ENCODE measurements at regions not wholly inside any gene's neighbourhood (a gene's known extent, or its start where the extent isn't known, plus 50 kb on each side); places are given as distances from the start of the nearest gene placed in this dataset.

DNA sequence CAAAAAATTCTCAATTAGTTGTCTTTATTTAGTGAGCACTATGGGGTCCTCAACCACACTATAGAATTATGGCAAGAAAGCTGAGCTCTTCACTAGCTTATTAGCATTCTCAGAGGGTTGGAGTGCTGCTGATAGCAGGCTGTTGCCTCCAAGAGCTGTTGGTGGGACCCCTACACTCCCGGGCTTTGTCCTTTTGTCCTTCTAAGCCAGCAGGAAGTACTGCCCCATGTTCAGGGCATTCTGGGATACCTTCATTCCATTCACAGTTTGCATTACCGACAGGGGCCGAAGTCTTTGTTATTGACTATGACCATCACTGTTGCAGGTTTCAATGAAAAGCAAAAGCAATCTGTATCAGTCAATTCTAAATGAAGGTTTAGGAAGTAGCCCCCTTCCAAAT, 89.5 kb upstream of the OTX2 start:
- H2BK5ac ChIP-seq (ENCODE audit: low read length) = no peak overlapping the region
- peaks cover 0 to 25% of the 10 kb centered on the region in 2 donors for H3K4me1 ChIP-seq (ENCODE audit: control insufficient read depth in 2 of 2, insufficient read depth in 1 of 2, low read depth in 1 of 2, low read length in 2 of 2)
- H2BK15ac ChIP-seq (ENCODE audit: low read length) = no peak overlapping the region
- peak overlapping the region; percentile 85 for H2AFZ ChIP-seq (ENCODE audit: low read length)
- WGBS, 2 donors (ENCODE audit: extremely low coverage in 2 of 2, insufficient read length in 2 of 2, insufficient replicate concordance in 1 of 2) = no CpG with 5 or more reads among the region's 3 CpGs
- no peak overlapping the region for H2AK5ac ChIP-seq (ENCODE audit: low read depth, low read length)
- no peak for DNase-seq (ENCODE audit: low spot score)
- peaks cover 0 to 10% (median 0%) of the 10 kb centered on the region in 3 experiments for H3K27me3 ChIP-seq (ENCODE audit: control insufficient read depth in 3 of 3, insufficient read depth in 3 of 3, low read depth in 1 of 3, low read length in 3 of 3)
- no peak overlapping the region for H2BK12ac ChIP-seq (ENCODE audit: low read length)
- H3K23ac ChIP-seq (ENCODE audit: low read depth, low read length, poor library complexity) = no peak overlapping the region
- H2BK120ac ChIP-seq (ENCODE audit: low read depth, low read length) = no peak overlapping the region
- H3K36me3 ChIP-seq (replicated peaks in 1 of 2; ENCODE audit: control insufficient read depth in 2 of 2, insufficient read depth in 2 of 2, low read length in 2 of 2) = no peaks in the 10 kb centered on the region
- no peak overlapping the region for H3K18ac ChIP-seq (ENCODE audit: low read length)
- no peak overlapping the region for H4K91ac ChIP-seq (ENCODE audit: low read depth, low read length, poor library complexity)
- H3K9me3 ChIP-seq (replicated peaks in 1 of 2; ENCODE audit: control insufficient read depth in 2 of 2, insufficient read depth in 1 of 2, low read depth in 1 of 2, low read length in 2 of 2) = no peaks in the 10 kb centered on the region
- no peak overlapping the region for H3K4ac ChIP-seq (ENCODE audit: low read length)
- no peak overlapping the region for H3K4me2 ChIP-seq (ENCODE audit: insufficient read depth, low read length, poor library complexity, severe bottlenecking)
- no peak overlapping the region for H3K4me3 ChIP-seq (ENCODE audit: low read length in 2 of 2)
- H3K9ac ChIP-seq (ENCODE audit: low read depth, low read length, poor library complexity) = no peak overlapping the region
- no peaks in the 10 kb centered on the region for H3K79me1 ChIP-seq (ENCODE audit: low read depth, low read length)
- no peak overlapping the region for H3K14ac ChIP-seq (ENCODE audit: low read length)
- H4K8ac ChIP-seq (ENCODE audit: low read depth, low read length) = no peak overlapping the region
- H3K27ac ChIP-seq (replicated peaks; ENCODE audit: low read length) = peak overlapping the region; percentile 44

DNA sequence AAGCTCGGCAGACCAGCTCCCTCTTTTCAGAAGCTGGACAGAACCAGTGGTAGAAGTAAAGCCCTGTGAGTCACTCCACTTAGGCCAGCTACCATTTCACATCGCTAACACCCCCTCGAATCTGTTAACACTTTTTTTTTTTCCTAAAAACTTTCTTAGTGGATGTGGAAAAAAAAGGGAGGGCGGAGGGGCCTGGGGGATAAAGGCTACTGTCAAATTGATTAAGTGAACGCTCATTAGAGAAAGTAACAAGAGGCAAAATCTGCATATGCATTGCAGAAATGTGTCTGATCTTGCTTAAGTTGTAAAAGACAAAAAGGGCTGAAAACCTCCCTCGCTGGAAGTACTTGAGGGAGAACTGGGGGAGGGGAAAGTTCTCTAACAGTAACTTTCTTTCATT, 86.6 kb upstream of the OTX2 start:
- Histone ChIP-seq H4K8ac (ENCODE audit: low read depth, low read length) (no peak overlapping the region), H3K4me1 (ENCODE audit: control insufficient read depth in 2 of 2, insufficient read depth in 1 of 2, low read depth in 1 of 2, low read length in 2 of 2) (peaks cover 0 to 25% of the 10 kb centered on the region in 2 donors), H3K4me3 (ENCODE audit: low read length in 2 of 2) (no peak overlapping the region), H3K9ac (ENCODE audit: low read depth, low read length, poor library complexity) (no peak overlapping the region), H3K18ac (ENCODE audit: low read length) (no peak overlapping the region), H3K27me3 (ENCODE audit: control insufficient read depth in 3 of 3, insufficient read depth in 3 of 3, low read depth in 1 of 3, low read length in 3 of 3) (peaks cover 0 to 36% (median 0%) of the 10 kb centered on the region in 3 experiments), H3K23ac (ENCODE audit: low read depth, low read length, poor library complexity) (no peak overlapping the region), H2BK5ac (ENCODE audit: low read length) (no peak overlapping the region), H4K91ac (ENCODE audit: low read depth, low read length, poor library complexity) (no peak overlapping the region), H2BK120ac (ENCODE audit: low read depth, low read length) (no peak overlapping the region), H2AK5ac (ENCODE audit: low read depth, low read length) (no peak overlapping the region), H2AFZ (ENCODE audit: low read length) (no peak overlapping the region), H3K4me2 (ENCODE audit: insufficient read depth, low read length, poor library complexity, severe bottlenecking) (no peak overlapping the region), H3K9me3 (replicated peaks in 1 of 2; ENCODE audit: control insufficient read depth in 2 of 2, insufficient read depth in 1 of 2, low read depth in 1 of 2, low read length in 2 of 2) (no peaks in the 10 kb centered on the region), H3K27ac (replicated peaks; ENCODE audit: low read length) (no peak overlapping the region), H2BK15ac (ENCODE audit: low read length) (no peak overlapping the region), H3K36me3 (replicated peaks in 1 of 2; ENCODE audit: control insufficient read depth in 2 of 2, insufficient read depth in 2 of 2, low read length in 2 of 2) (no peaks in the 10 kb centered on the region), H3K4ac (ENCODE audit: low read length) (no peak overlapping the region), H3K79me1 (ENCODE audit: low read depth, low read length) (no peaks in the 10 kb centered on the region), H2BK12ac (ENCODE audit: low read length) (no peak overlapping the region), H3K14ac (ENCODE audit: low read length) (no peak overlapping the region)
- no CpG with 5 or more reads among the region's 6 CpGs for WGBS, 2 donors (ENCODE audit: extremely low coverage in 2 of 2, insufficient read length in 2 of 2, insufficient replicate concordance in 1 of 2)
- DNase-seq (ENCODE audit: low spot score) = no peak

- Histone ChIP-seq H3K4ac (ENCODE audit: low read length) (no peak overlapping the region), H2BK120ac (ENCODE audit: low read depth, low read length) (no peak overlapping the region), H3K4me3 (ENCODE audit: low read length in 2 of 2) (no peak overlapping the region), H2BK15ac (ENCODE audit: low read length) (no peak overlapping the region), H3K9ac (ENCODE audit: low read depth, low read length, poor library complexity) (no peak overlapping the region), H2AFZ (ENCODE audit: low read length) (no peak overlapping the region), H3K4me2 (ENCODE audit: insufficient read depth, low read length, poor library complexity, severe bottlenecking) (no peak overlapping the region), H3K9me3 (replicated peaks in 1 of 2; ENCODE audit: control insufficient read depth in 2 of 2, insufficient read depth in 1 of 2, low read depth in 1 of 2, low read length in 2 of 2) (no peaks in the 10 kb centered on the region), H4K8ac (ENCODE audit: low read depth, low read length) (no peak overlapping the region), H3K27me3 (ENCODE audit: control insufficient read depth in 3 of 3, insufficient read depth in 3 of 3, low read depth in 1 of 3, low read length in 3 of 3) (peaks cover 0 to 43% (median 0%) of the 10 kb centered on the region in 3 experiments), H3K23ac (ENCODE audit: low read depth, low read length, poor library complexity) (no peak overlapping the region), H3K36me3 (replicated peaks in 1 of 2; ENCODE audit: control insufficient read depth in 2 of 2, insufficient read depth in 2 of 2, low read length in 2 of 2) (no peaks in the 10 kb centered on the region), H3K27ac (replicated peaks; ENCODE audit: low read length) (no peak overlapping the region), H3K79me1 (ENCODE audit: low read depth, low read length) (no peaks in the 10 kb centered on the region), H2AK5ac (ENCODE audit: low read depth, low read length) (no peak overlapping the region), H2BK5ac (ENCODE audit: low read length) (no peak overlapping the region), H3K14ac (ENCODE audit: low read length) (no peak overlapping the region), H2BK12ac (ENCODE audit: low read length) (no peak overlapping the region), H4K91ac (ENCODE audit: low read depth, low read length, poor library complexity) (no peak overlapping the region), H3K4me1 (ENCODE audit: control insufficient read depth in 2 of 2, insufficient read depth in 1 of 2, low read depth in 1 of 2, low read length in 2 of 2) (peaks cover 0 to 26% of the 10 kb centered on the region in 2 donors), H3K18ac (ENCODE audit: low read length) (no peak overlapping the region)
- WGBS, 2 donors (ENCODE audit: extremely low coverage in 2 of 2, insufficient read length in 2 of 2, insufficient replicate concordance in 1 of 2) = no CpG with 5 or more reads among the region's 2 CpGs
- DNase-seq (ENCODE audit: low spot score) = no peak
Observed at GRCh38 chr14:56896231-56896630, 86.0 kb upstream of the OTX2 start.

DNA sequence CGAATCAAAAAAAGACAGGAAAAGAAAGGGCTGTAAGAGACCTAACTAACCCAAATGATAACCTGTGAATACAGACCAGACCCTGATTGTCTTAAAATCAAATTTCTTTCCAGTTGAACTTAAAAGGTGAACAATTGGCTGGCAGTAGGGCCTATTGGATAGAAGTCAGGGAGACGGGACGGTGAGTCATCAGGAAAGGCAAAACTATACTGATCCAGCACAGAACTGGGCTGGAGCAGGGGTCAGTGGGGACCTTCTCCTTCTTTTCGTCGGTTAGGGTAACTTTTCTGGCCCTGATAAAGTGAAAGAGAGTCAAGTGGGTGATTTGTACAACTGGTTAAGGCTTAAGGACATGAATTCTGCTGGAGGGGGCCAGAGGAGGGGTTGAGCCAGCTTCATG, 84.9 kb upstream of the OTX2 start:
- H2AK5ac ChIP-seq (ENCODE audit: low read depth, low read length) = no peak overlapping the region
- H2BK15ac ChIP-seq (ENCODE audit: low read length) = no peak overlapping the region
- no peak overlapping the region for H4K8ac ChIP-seq (ENCODE audit: low read depth, low read length)
- DNase-seq (ENCODE audit: low spot score) = no peak
- H2BK12ac ChIP-seq (ENCODE audit: low read length) = no peak overlapping the region
- no peak overlapping the region for H3K9ac ChIP-seq (ENCODE audit: low read depth, low read length, poor library complexity)
- H2BK5ac ChIP-seq (ENCODE audit: low read length) = no peak overlapping the region
- no peaks in the 10 kb centered on the region for H3K9me3 ChIP-seq (replicated peaks in 1 of 2; ENCODE audit: control insufficient read depth in 2 of 2, insufficient read depth in 1 of 2, low read depth in 1 of 2, low read length in 2 of 2)
- H2AFZ ChIP-seq (ENCODE audit: low read length) = no peak overlapping the region
- H3K14ac ChIP-seq (ENCODE audit: low read length) = no peak overlapping the region
- no peak overlapping the region for H3K4me3 ChIP-seq (ENCODE audit: low read length in 2 of 2)
- H4K91ac ChIP-seq (ENCODE audit: low read depth, low read length, poor library complexity) = no peak overlapping the region
- no peaks in the 10 kb centered on the region for H3K36me3 ChIP-seq (replicated peaks in 1 of 2; ENCODE audit: control insufficient read depth in 2 of 2, insufficient read depth in 2 of 2, low read length in 2 of 2)
- WGBS, 2 donors (ENCODE audit: extremely low coverage in 2 of 2, insufficient read length in 2 of 2, insufficient replicate concordance in 1 of 2) = no CpG with 5 or more reads among the region's 5 CpGs
- H3K18ac ChIP-seq (ENCODE audit: low read length) = no peak overlapping the region
- no peak overlapping the region for H3K4me2 ChIP-seq (ENCODE audit: insufficient read depth, low read length, poor library complexity, severe bottlenecking)
- H2BK120ac ChIP-seq (ENCODE audit: low read depth, low read length) = no peak overlapping the region
- no peak overlapping the region for H3K23ac ChIP-seq (ENCODE audit: low read depth, low read length, poor library complexity)
- H3K27me3 ChIP-seq (ENCODE audit: control insufficient read depth in 3 of 3, insufficient read depth in 3 of 3, low read depth in 1 of 3, low read length in 3 of 3) = peaks cover 0 to 45% (median 0%) of the 10 kb centered on the region in 3 experiments
- H3K4ac ChIP-seq (ENCODE audit: low read length) = no peak overlapping the region
- peak overlapping the region; percentile 16 for H3K27ac ChIP-seq (replicated peaks; ENCODE audit: low read length)
- no peaks in the 10 kb centered on the region for H3K79me1 ChIP-seq (ENCODE audit: low read depth, low read length)
- peaks cover 0 to 21% of the 10 kb centered on the region in 2 donors for H3K4me1 ChIP-seq (ENCODE audit: control insufficient read depth in 2 of 2, insufficient read depth in 1 of 2, low read depth in 1 of 2, low read length in 2 of 2)
